ENCODE measurements at regions not wholly inside any gene's neighbourhood (a gene's known extent, or its start where the extent isn't known, plus 50 kb on each side); places are given as distances from the start of the nearest gene placed in this dataset.

GRCh38 chr11:92642177-92642931 is 327.1 kb upstream of the MTNR1B start:
- TF ChIP-seq CTCF (IDR thresholded peaks at IDR 0.05) (no peak), REST (IDR thresholded peaks at IDR 0.05; ENCODE audit: insufficient read depth in 1 of 2, low read depth in 2 of 2, low read length in 1 of 2) (no peak), SIN3A (IDR thresholded peaks at IDR 0.05; ENCODE audit: borderline replicate concordance, insufficient read depth, low read depth, low read length) (no peak), POLR2AphosphoS5 (IDR thresholded peaks at IDR 0.05; ENCODE audit: low read depth, low read length) (no peak)

All from Panc1 (cell line).